PC-3 (cell line): ENCODE measurements at regions not wholly inside any gene's neighbourhood (a gene's known extent, or its start where the extent isn't known, plus 50 kb on each side); places are given as distances from the start of the nearest gene placed in this dataset.

Experiments
- CTCF ChIP-seq: fragments of 300-600 bp; sonication (generic); conservative IDR thresholded peaks from 2 replicates; pipeline ENCODE4 v1.5.1; 2017; ENCODE audit warnings: antibody characterized with exemption, low read depth, mild to moderate bottlenecking, low read length
- EZH2 ChIP-seq: fragments of 300-600 bp; sonication (generic); IDR thresholded peaks from one replicate; pipeline ENCODE4 v1.6.1; 2017; ENCODE audit warnings: antibody characterized with exemption, mild to moderate bottlenecking, low read length; ENCODE audit not compliant: unreplicated experiment
- EZH2phosphoT487 ChIP-seq: fragments of 300-600 bp; sonication (generic); IDR thresholded peaks from 2 replicates; pipeline ENCODE4 v1.6.1; 2018; ENCODE audit warnings: mild to moderate bottlenecking, antibody characterized with exemption, low read length, borderline replicate concordance

GRCh38 chr4:160194716-160195115 is 1091.8 kb downstream of the RAPGEF2 start:
- no peak for TF ChIP-seq CTCF
- TF ChIP-seq EZH2 = no peak
- TF ChIP-seq EZH2phosphoT487 = no peak
